ENCODE measurements at regions not wholly inside any gene's neighbourhood (a gene's known extent, or its start where the extent isn't known, plus 50 kb on each side); places are given as distances from the start of the nearest gene placed in this dataset.
"Not testable (repeated sequence)": the region's sequence is repeated elsewhere in the genome, so short reads cannot be mapped to it uniquely, and the experiment has no call there.

- WGBS, 2 donors, result 80 to 83% methylated on average over 2 of the region's 2 CpGs
- TF ChIP-seq, protein P1, sequence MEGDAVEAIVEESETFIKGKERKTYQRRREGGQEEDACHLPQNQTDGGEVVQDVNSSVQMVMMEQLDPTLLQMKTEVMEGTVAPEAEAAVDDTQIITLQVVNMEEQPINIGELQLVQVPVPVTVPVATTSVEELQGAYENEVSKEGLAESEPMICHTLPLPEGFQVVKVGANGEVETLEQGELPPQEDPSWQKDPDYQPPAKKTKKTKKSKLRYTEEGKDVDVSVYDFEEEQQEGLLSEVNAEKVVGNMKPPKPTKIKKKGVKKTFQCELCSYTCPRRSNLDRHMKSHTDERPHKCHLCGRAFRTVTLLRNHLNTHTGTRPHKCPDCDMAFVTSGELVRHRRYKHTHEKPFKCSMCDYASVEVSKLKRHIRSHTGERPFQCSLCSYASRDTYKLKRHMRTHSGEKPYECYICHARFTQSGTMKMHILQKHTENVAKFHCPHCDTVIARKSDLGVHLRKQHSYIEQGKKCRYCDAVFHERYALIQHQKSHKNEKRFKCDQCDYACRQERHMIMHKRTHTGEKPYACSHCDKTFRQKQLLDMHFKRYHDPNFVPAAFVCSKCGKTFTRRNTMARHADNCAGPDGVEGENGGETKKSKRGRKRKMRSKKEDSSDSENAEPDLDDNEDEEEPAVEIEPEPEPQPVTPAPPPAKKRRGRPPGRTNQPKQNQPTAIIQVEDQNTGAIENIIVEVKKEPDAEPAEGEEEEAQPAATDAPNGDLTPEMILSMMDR (IDR thresholded peaks at IDR 0.05), result no peak
- no peak for TF ChIP-seq POLR2A (IDR thresholded peaks at IDR 0.05)
- Histone ChIP-seq H3K4me3 (no peak overlapping the region), H3K4me1 (no peaks in the 10 kb centered on the region), H3K36me3 (replicated peaks in 1 of 2; ENCODE audit: insufficient read depth in 1 of 2, low read depth in 2 of 2) (no peaks in the 10 kb centered on the region), H3K9me3 (no peaks in the 10 kb centered on the region), H3K27me3 (no peaks in the 10 kb centered on the region), H3K27ac (no peak overlapping the region)
- DNase-seq (no peak), ATAC-seq (no peak)
- intact Hi-C loops (cut with DNase I), result no loop called here
These were observed 1512.8 kb upstream of the LRRTM3 start for GRCh38 chr10:65413001-65413400.

- no peak for TF ChIP-seq POLR2A (IDR thresholded peaks at IDR 0.05)
- TF ChIP-seq, protein P1 (IDR thresholded peaks at IDR 0.05), result no peak
- ATAC-seq, result no peak
- intact Hi-C loops (cut with DNase I), result no loop called here
These were observed 1510.5 kb upstream of the LRRTM3 start for GRCh38 chr10:65415318-65415717.

GRCh38 chr10:65416094-65416493 lies 1509.7 kb upstream of the LRRTM3 start:
- TF ChIP-seq POLR2A (IDR thresholded peaks at IDR 0.05), result no peak
- TF ChIP-seq, protein P1 (IDR thresholded peaks at IDR 0.05), result no peak
- H3K4me1 ChIP-seq, result no peaks in the 10 kb centered on the region
- no peak overlapping the region for H3K27ac ChIP-seq
- intact Hi-C loops (cut with DNase I), result no loop called here
- no peak overlapping the region for H3K4me3 ChIP-seq
- H3K36me3 ChIP-seq (replicated peaks in 1 of 2; ENCODE audit: insufficient read depth in 1 of 2, low read depth in 2 of 2), result no peaks in the 10 kb centered on the region
- 69 to 79% methylated on average over 1 of the region's 1 CpG for WGBS, 2 donors
- no peaks in the 10 kb centered on the region for H3K27me3 ChIP-seq
- ATAC-seq (no peak), DNase-seq (no peak)
- H3K9me3 ChIP-seq, result no peaks in the 10 kb centered on the region

More at GRCh38 chr10:65415318-65415717, 1510.5 kb upstream of the LRRTM3 start:
- Histone ChIP-seq H3K36me3 (replicated peaks in 1 of 2; ENCODE audit: insufficient read depth in 1 of 2, low read depth in 2 of 2) (no peaks in the 10 kb centered on the region), H3K4me1 (no peaks in the 10 kb centered on the region), H3K4me3 (no peak overlapping the region), H3K27me3 (no peaks in the 10 kb centered on the region), H3K9me3 (no peaks in the 10 kb centered on the region), H3K27ac (no peak overlapping the region)
- DNase-seq, result no peak

DNA sequence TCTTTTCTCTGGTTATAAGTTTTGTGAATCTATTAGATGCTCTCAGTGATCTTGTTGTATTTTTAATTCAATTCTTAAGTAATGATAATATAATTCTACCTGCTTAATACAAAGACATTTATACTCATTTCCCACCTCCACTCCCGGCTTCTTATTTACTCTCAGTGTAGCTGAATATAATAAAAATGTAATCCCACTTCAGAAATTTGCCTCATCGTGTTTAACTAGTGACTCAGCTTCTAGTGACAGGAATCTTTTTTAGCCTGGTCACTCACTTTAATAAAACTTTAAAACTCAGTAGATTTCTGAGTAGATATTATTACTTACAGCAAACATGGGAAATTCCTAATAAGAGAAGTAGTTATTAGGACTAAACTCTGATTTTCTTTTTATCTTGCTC lies 1506.2 kb upstream of the LRRTM3 start:
- 26 to 43% methylated on average over 2 of the region's 2 CpGs for WGBS, 2 donors
- H3K4me1 ChIP-seq, result no peaks in the 10 kb centered on the region
- no peaks in the 10 kb centered on the region for H3K27me3 ChIP-seq

GRCh38 chr10:65423043-65423442 lies 1502.8 kb upstream of the LRRTM3 start:
- ATAC-seq (no peak), DNase-seq (no peak)
- no peaks in the 10 kb centered on the region for H3K9me3 ChIP-seq
- H3K27me3 ChIP-seq, result no peaks in the 10 kb centered on the region
- no peak overlapping the region for H3K4me3 ChIP-seq
- no peak overlapping the region for H3K27ac ChIP-seq
- intact Hi-C loops (cut with DNase I), result no loop called here
- no peak for TF ChIP-seq POLR2A (IDR thresholded peaks at IDR 0.05)
- TF ChIP-seq, protein P1 (IDR thresholded peaks at IDR 0.05), result no peak
- H3K36me3 ChIP-seq (replicated peaks in 1 of 2; ENCODE audit: insufficient read depth in 1 of 2, low read depth in 2 of 2), result no peaks in the 10 kb centered on the region
- WGBS, 2 donors, result 39 to 42% methylated on average over 1 of the region's 1 CpG
- no peaks in the 10 kb centered on the region for H3K4me1 ChIP-seq

More for the DNA sequence above, 1506.2 kb upstream of the LRRTM3 start:
- ATAC-seq (no peak), DNase-seq (no peak)
- no peak overlapping the region for H3K4me3 ChIP-seq
- no peaks in the 10 kb centered on the region for H3K9me3 ChIP-seq
- no peak overlapping the region for H3K27ac ChIP-seq
- intact Hi-C loops (cut with DNase I), result no loop called here
- no peaks in the 10 kb centered on the region for H3K36me3 ChIP-seq (replicated peaks in 1 of 2; ENCODE audit: insufficient read depth in 1 of 2, low read depth in 2 of 2)
- TF ChIP-seq, protein P1 (IDR thresholded peaks at IDR 0.05), result no peak
- no peak for TF ChIP-seq POLR2A (IDR thresholded peaks at IDR 0.05)

- 95 to 97% methylated on average over 12 to 21 of the region's 30 CpGs for WGBS, 2 donors
- H3K9me3 ChIP-seq; H3K4me3 ChIP-seq; H3K36me3 ChIP-seq (replicated peaks in 1 of 2; ENCODE audit: insufficient read depth in 1 of 2, low read depth in 2 of 2); H3K27me3 ChIP-seq; H3K27ac ChIP-seq; DNase-seq; ATAC-seq; intact Hi-C loops (cut with DNase I); H3K4me1 ChIP-seq: not testable (repeated sequence)
These were observed 1496.5 kb upstream of the LRRTM3 start for GRCh38 chr10:65429381-65429780.

Measured in body of pancreas (tissue), 4 donors.